Stomach (tissue), 8 donors: ENCODE measurements at regions not wholly inside any gene's neighbourhood (a gene's known extent, or its start where the extent isn't known, plus 50 kb on each side); places are given as distances from the start of the nearest gene placed in this dataset.

Experiments
- DNase-seq, 2 donors: peaks; one replicate each; pipeline versions ENCODE4 v3.0.0 to v3.0.0-alpha.2; 2013 to 2019
- H3K27ac ChIP-seq, 5 donors: fragments of 200-600 bp in 4 of 5; sonication (generic) in 4 of 5; one replicate each; pipeline ENCODE4 v1.5.1; 2013 to 2019; ENCODE audit warnings: mild to moderate bottlenecking in 1 of 5, moderate library complexity in 1 of 5
- H3K27me3 ChIP-seq, 3 donors: fragments of 200-600 bp; sonication (generic); one replicate each; pipeline ENCODE4 v1.5.1; 2017 to 2019; ENCODE audit warnings: mixed run types in 1 of 3
- H3K36me3 ChIP-seq, 4 donors: fragments of 200-600 bp; sonication (generic); 1 replicate in 3 of 4; 2 replicates in 1 of 4; pipeline ENCODE4 v1.5.1; 2016 to 2019
- H3K4me1 ChIP-seq, 4 donors: fragments of 200-600 bp; sonication (generic); one replicate each; pipeline ENCODE4 v1.5.1; 2016 to 2019
- H3K4me3 ChIP-seq, 4 donors: fragments of 200-600 bp; sonication (generic) in 3 of 4; one replicate each; pipeline ENCODE4 v1.5.1; 2016 to 2019; ENCODE audit warnings: mild to moderate bottlenecking in 1 of 4
- H3K9me3 ChIP-seq, 4 donors: fragments of 200-600 bp; sonication (generic); one replicate each; pipeline ENCODE4 v1.5.1; 2016 to 2019
- CTCF ChIP-seq, 7 experiments: fragments of 450-650 bp in 4 of 7; fragments of 200-600 bp in 3 of 7; sonication (generic) in 3 of 7; IDR thresholded peaks; one replicate each; pipeline ENCODE4 v1.5.1; 2016 to 2019; ENCODE audit warnings: antibody characterized with exemption in 7 of 7, control low read depth in 2 of 7, mild to moderate bottlenecking in 1 of 7
- EP300 ChIP-seq: sonication (generic); formaldehyde crosslinking; IDR thresholded peaks from one replicate; pipeline ENCODE4 v1.6.1; 2017; ENCODE audit warnings: antibody characterized with exemption
- POLR2A ChIP-seq, 4 donors: fragments of 450-650 bp; IDR thresholded peaks; one replicate each; pipeline ENCODE4 v1.6.1; 2016; ENCODE audit warnings: antibody characterized with exemption in 4 of 4, control low read depth in 2 of 4, mild to moderate bottlenecking in 1 of 4, moderate library complexity in 1 of 4
- POLR2AphosphoS5 ChIP-seq, 3 donors: sonication (generic); formaldehyde crosslinking; IDR thresholded peaks; one replicate each; pipeline ENCODE4 v1.6.1; 2016; ENCODE audit warnings: antibody characterized with exemption in 3 of 3
- WGBS, 5 donors: extraction: QIAGEN DNeasy Blood & Tissue Kit in 3 of 5; methylation state at CpG; one replicate each; pipeline versions ENCODE4 v1.1.5 to v1.1.7; 2013 to 2018; 5-methylcytosine and 5-hydroxymethylcytosine counted together
- intact Hi-C: fragments of 100-400 bp; cut with DNase I; formaldehyde crosslinking; loops from one replicate; pipeline ENCODE4 v1.15.1; 2023; ENCODE audit warnings: low total_unique reads
- donor health status: healthy with polysubstance abuse.
- donor health status: Bipolar disorder and iron deficiency.
- donor health status: healthy.

DNA sequence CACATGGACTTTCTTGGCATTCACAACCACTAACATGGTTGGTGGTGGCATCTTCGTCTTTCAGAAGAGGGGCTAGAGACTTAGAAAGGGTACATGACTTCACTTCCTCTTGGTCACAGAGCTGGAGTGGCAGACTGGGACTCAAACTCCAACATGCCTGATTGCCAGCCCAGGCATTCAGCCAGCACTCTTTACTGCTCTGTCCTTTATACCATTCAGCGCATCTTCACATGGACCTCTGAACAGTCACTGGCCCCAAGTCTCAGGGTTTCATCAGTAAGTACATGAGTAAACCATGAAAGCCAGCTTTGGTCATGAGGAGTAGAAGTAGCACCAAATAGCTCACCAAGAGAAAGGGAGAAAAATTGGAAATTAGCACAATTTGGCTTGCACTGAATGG, 148.4 kb upstream of the KLF14 start:
- WGBS, 5 donors: 56 to 98% (median 89%) methylated on average over 2 of the region's 2 CpGs
- no peaks in the 10 kb centered on the region for H3K27me3 ChIP-seq
- TF ChIP-seq POLR2AphosphoS5 (IDR thresholded peaks at IDR 0.05): no peak
- no peak for TF ChIP-seq CTCF (IDR thresholded peaks at IDR 0.05)
- no peak for TF ChIP-seq EP300
- TF ChIP-seq POLR2A (IDR thresholded peaks at IDR 0.05): no peak
- H3K4me3 ChIP-seq: no peak overlapping the region
- peak overlapping the region in 4 of 5 donors; percentile 13 to 58 (median 36) for H3K27ac ChIP-seq
- peaks cover 54 to 86% (median 74%) of the 10 kb centered on the region in 4 donors for H3K36me3 ChIP-seq
- H3K9me3 ChIP-seq: no peaks in the 10 kb centered on the region
- no peak for DNase-seq
- intact Hi-C loops: no loop called here
- H3K4me1 ChIP-seq: peaks cover 26 to 77% (median 46%) of the 10 kb centered on the region in 4 donors

DNA sequence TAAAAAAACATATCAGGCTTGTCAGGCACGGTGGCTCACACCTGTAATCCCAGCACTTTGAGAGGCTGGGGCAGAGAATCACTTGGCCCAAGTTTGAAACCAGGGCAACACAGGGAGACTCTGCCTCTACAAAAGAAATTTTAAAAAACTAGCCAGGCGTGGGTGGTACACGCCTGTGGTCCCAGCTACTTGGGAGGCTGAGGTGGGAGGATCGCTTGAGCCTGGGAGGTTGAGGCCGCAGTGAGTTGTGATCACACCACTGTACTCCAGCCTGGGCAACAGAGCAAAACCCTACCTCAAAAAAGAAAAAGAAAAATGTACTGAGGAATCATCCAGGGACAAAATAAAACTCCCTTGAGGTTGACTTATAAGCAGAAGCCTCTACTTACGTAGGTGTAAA, 149.9 kb upstream of the KLF14 start:
- TF ChIP-seq POLR2AphosphoS5 (IDR thresholded peaks at IDR 0.05) (no peak), CTCF (IDR thresholded peaks at IDR 0.05) (no peak), POLR2A (IDR thresholded peaks at IDR 0.05) (no peak), EP300 (no peak)
- Histone ChIP-seq H3K36me3 (peaks cover 39 to 86% (median 67%) of the 10 kb centered on the region in 4 donors), H3K9me3 (no peaks in the 10 kb centered on the region), H3K4me3 (peak overlapping the region in 1 of 4 donors; percentile 0), H3K4me1 (peaks cover 35 to 89% (median 52%) of the 10 kb centered on the region in 4 donors), H3K27me3 (no peaks in the 10 kb centered on the region), H3K27ac (peak overlapping the region in 2 of 5 donors; percentile 23 to 45)
- DNase-seq: no peak
- WGBS, 5 donors: 90 to 97% (median 94%) methylated on average over 6 of the region's 6 CpGs
- intact Hi-C loops: no loop called here

- H3K4me3 ChIP-seq: no peak overlapping the region
- H3K27ac ChIP-seq: peak overlapping the region in 4 of 5 donors; percentile 23 to 61 (median 37)
- peaks cover 35 to 85% (median 67%) of the 10 kb centered on the region in 4 donors for H3K36me3 ChIP-seq
- intact Hi-C loops: no loop called here
- peaks cover 35 to 89% (median 56%) of the 10 kb centered on the region in 4 donors for H3K4me1 ChIP-seq
- no peaks in the 10 kb centered on the region for H3K9me3 ChIP-seq
- peak in 1 of 2 donors; percentile 62 for DNase-seq
- H3K27me3 ChIP-seq: no peaks in the 10 kb centered on the region
- TF ChIP-seq POLR2A (IDR thresholded peaks at IDR 0.05) (no peak), CTCF (IDR thresholded peaks at IDR 0.05) (no peak), EP300 (no peak), POLR2AphosphoS5 (IDR thresholded peaks at IDR 0.05) (no peak)
- WGBS, 5 donors: 53 to 67% (median 57%) methylated on average over 21 of the region's 21 CpGs
Observed at GRCh38 chr7:130884437-130885417, 150.7 kb upstream of the KLF14 start.

- 77 to 84% (median 81%) methylated on average over 10 of the region's 10 CpGs for WGBS, 5 donors
- Histone ChIP-seq H3K4me3 (no peak overlapping the region), H3K4me1 (peaks cover 43 to 94% (median 61%) of the 10 kb centered on the region in 4 donors), H3K36me3 (peaks cover 26 to 84% (median 68%) of the 10 kb centered on the region in 4 donors), H3K27ac (peak overlapping the region in 4 of 5 donors; percentile 42 to 61 (median 50)), H3K27me3 (no peaks in the 10 kb centered on the region), H3K9me3 (no peaks in the 10 kb centered on the region)
- no peak for DNase-seq
- intact Hi-C loops: no loop called here
- TF ChIP-seq CTCF (IDR thresholded peaks at IDR 0.05): no peak
- no peak for TF ChIP-seq POLR2A (IDR thresholded peaks at IDR 0.05)
- no peak for TF ChIP-seq EP300
- TF ChIP-seq POLR2AphosphoS5 (IDR thresholded peaks at IDR 0.05): no peak
Observed at GRCh38 chr7:130886438-130887135, 152.6 kb upstream of the KLF14 start.
